ENCODE measurements at regions not wholly inside any gene's neighbourhood (a gene's known extent, or its start where the extent isn't known, plus 50 kb on each side); places are given as distances from the start of the nearest gene placed in this dataset.

- FAIRE-seq = no peak
These were observed 143.7 kb upstream of the TNC start for GRCh38 chr9:115261656-115262081.

GRCh38 chr9:115262477-115262876 is 144.5 kb upstream of the TNC start:
- no peak for FAIRE-seq

GRCh38 chr9:115262952-115263351 is 145.0 kb upstream of the TNC start:
- FAIRE-seq = no peak

GRCh38 chr9:115263371-115264075 is 145.6 kb upstream of the TNC start:
- FAIRE-seq = no peak

- no peak for FAIRE-seq
These were observed 146.4 kb upstream of the TNC start for GRCh38 chr9:115264313-115264712.

GRCh38 chr9:115267790-115268189 is 149.8 kb upstream of the TNC start:
- FAIRE-seq = no peak

- no peak for FAIRE-seq
These were observed 157.8 kb upstream of the TNC start for GRCh38 chr9:115275753-115276152.

GRCh38 chr9:115276621-115277020 is 158.7 kb upstream of the TNC start:
- no peak for FAIRE-seq

- FAIRE-seq = no peak
These were observed 159.3 kb upstream of the TNC start for GRCh38 chr9:115277301-115277700.

GRCh38 chr9:115278326-115279035 is 160.5 kb upstream of the TNC start:
- FAIRE-seq = no peak

- no peak for FAIRE-seq
These were observed 165.4 kb upstream of the TNC start for GRCh38 chr9:115283395-115283794.

GRCh38 chr9:115285836-115286235 is 167.9 kb upstream of the TNC start:
- FAIRE-seq = peak; percentile 84

GRCh38 chr9:115286411-115286810 is 168.5 kb upstream of the TNC start:
- FAIRE-seq = no peak

GRCh38 chr9:115289757-115290208 is 171.8 kb upstream of the TNC start:
- peak; percentile 82 for FAIRE-seq

- FAIRE-seq = no peak
These were observed 173.9 kb upstream of the TNC start for GRCh38 chr9:115291841-115292240.

- no peak for FAIRE-seq
These were observed 174.8 kb upstream of the TNC start for GRCh38 chr9:115292584-115293279.

GRCh38 chr9:115295734-115296133 is 177.8 kb upstream of the TNC start:
- no peak for FAIRE-seq

- no peak for FAIRE-seq
These were observed 179.0 kb upstream of the TNC start for GRCh38 chr9:115296831-115297565.

GRCh38 chr9:115300116-115300515 is 182.2 kb upstream of the TNC start:
- no peak for FAIRE-seq

GRCh38 chr9:115300874-115301273 is 182.9 kb upstream of the TNC start:
- no peak for FAIRE-seq

GRCh38 chr9:115301581-115301980 is 183.6 kb upstream of the TNC start:
- no peak for FAIRE-seq

- FAIRE-seq = no peak
These were observed 187.6 kb upstream of the TNC start for GRCh38 chr9:115305543-115305942.

GRCh38 chr9:115306865-115307264 is 188.9 kb upstream of the TNC start:
- FAIRE-seq = no peak

Data from endometrium (tissue), 2 donors.